Keratinocyte (primary cell): ENCODE measurements at regions not wholly inside any gene's neighbourhood (a gene's known extent, or its start where the extent isn't known, plus 50 kb on each side); places are given as distances from the start of the nearest gene placed in this dataset.

ENCODE experiments used
- DNase-seq: peaks from one replicate; pipeline ENCODE4 v3.0.0-alpha.2; 2011; ENCODE audit warnings: low read depth, missing footprints, low spot score
- FAIRE-seq: peaks from 2 replicates; lab custom pipeline; 2011; peaks lifted over from hg19 to GRCh38; lab: Jason Lieb, UNC
- H2AFZ ChIP-seq: 2 replicates; pipeline ENCODE4 v1.6.0; 2012; ENCODE audit warnings: low read length, control low read depth, inconsistent platforms; ENCODE audit not compliant: control insufficient read depth
- H3K27ac ChIP-seq: 2 replicates; pipeline ENCODE4 v1.5.1; 2011; ENCODE audit warnings: low read length; ENCODE audit not compliant: control insufficient read depth, insufficient read depth
- H3K27me3 ChIP-seq: 3 replicates; pipeline ENCODE4 v1.6.0; 2011; ENCODE audit warnings: low read length; ENCODE audit not compliant: control insufficient read depth, insufficient read depth; ENCODE audit errors: extremely low read depth
- H3K36me3 ChIP-seq, 2 experiments: 2 replicates in 1 of 2; 3 replicates in 1 of 2; pipeline ENCODE4 v1.5.1; 2011; ENCODE audit warnings: low read length in 2 of 2, mild to moderate bottlenecking in 1 of 2; ENCODE audit not compliant: control insufficient read depth in 2 of 2, insufficient read depth in 2 of 2; ENCODE audit errors: extremely low read depth in 1 of 2
- H3K4me1 ChIP-seq: 3 replicates; pipeline ENCODE4 v1.5.1; 2011; ENCODE audit warnings: low read length; ENCODE audit not compliant: control insufficient read depth, insufficient read depth; ENCODE audit errors: extremely low read depth
- H3K4me2 ChIP-seq: 3 replicates; pipeline ENCODE4 v1.6.0; 2011; ENCODE audit warnings: low read depth, low read length; ENCODE audit not compliant: control insufficient read depth, insufficient read depth; ENCODE audit errors: extremely low read depth
- H3K4me3 ChIP-seq, 3 experiments: fragments of 200-600 bp in 1 of 3; sonication (generic) in 1 of 3; 2 replicates in 2 of 3; 3 replicates in 1 of 3; pipeline ENCODE4 v1.5.1; 2011 to 2016; ENCODE audit warnings: low read length in 3 of 3, mild to moderate bottlenecking in 3 of 3, control low read depth in 2 of 3, inconsistent platforms in 1 of 3, low read depth in 1 of 3, mixed read lengths in 1 of 3, mixed run types in 1 of 3, moderate library complexity in 1 of 3; ENCODE audit not compliant: control insufficient read depth in 2 of 3, insufficient read depth in 2 of 3; ENCODE audit errors: extremely low read depth in 1 of 3
- H3K79me2 ChIP-seq: 2 replicates; pipeline ENCODE4 v1.6.0; 2012; ENCODE audit warnings: low read length; ENCODE audit not compliant: control insufficient read depth, insufficient read depth
- H3K9ac ChIP-seq: 3 replicates; pipeline ENCODE4 v1.6.0; 2011; ENCODE audit warnings: low read length; ENCODE audit not compliant: control insufficient read depth, insufficient read depth; ENCODE audit errors: extremely low read depth
- H3K9me1 ChIP-seq: 3 replicates; pipeline ENCODE4 v1.6.0; 2011; ENCODE audit warnings: low read length; ENCODE audit not compliant: control insufficient read depth, insufficient read depth; ENCODE audit errors: extremely low read depth
- H3K9me3 ChIP-seq: 2 replicates; pipeline ENCODE4 v1.5.1; 2012; ENCODE audit warnings: low read depth, low read length; ENCODE audit not compliant: control insufficient read depth
- H4K20me1 ChIP-seq: 3 replicates; pipeline ENCODE4 v1.6.0; 2011; ENCODE audit warnings: low read length; ENCODE audit not compliant: control insufficient read depth, insufficient read depth; ENCODE audit errors: extremely low read depth
- CTCF ChIP-seq, 3 experiments: IDR thresholded peaks in 1 of 3; conservative IDR thresholded peaks in 1 of 3; optimal IDR thresholded peaks in 1 of 3; 2 replicates in 2 of 3; 3 replicates in 1 of 3; pipeline versions ENCODE3 to v1.5.1; 2011; ENCODE audit warnings: low read length in 3 of 3, mild to moderate bottlenecking in 3 of 3, moderate library complexity in 2 of 3, control low read depth in 1 of 3, inconsistent platforms in 1 of 3; ENCODE audit not compliant: insufficient read depth in 2 of 3; ENCODE audit errors: extremely low read depth in 1 of 3
- EZH2 ChIP-seq: IDR thresholded peaks from one replicate; pipeline ENCODE4 v1.6.1; 2012; ENCODE audit warnings: inconsistent platforms, mild to moderate bottlenecking, low read length, moderate library complexity
- dilution Hi-C: fragments of 300-500 bp; cut with MboI; formaldehyde crosslinking; loops from one replicate; pipeline ENCODE4 v1.7.0; 2020; ENCODE audit warnings: low sequenced_read_pairs; ENCODE audit not compliant: extremely low pct_ligation_motif_present

GRCh38 chr15:37397266-37398022, 297.1 kb upstream of the MEIS2 start:
- no peaks in the 10 kb centered on the region for H3K27me3 ChIP-seq
- no peaks in the 10 kb centered on the region for H3K4me1 ChIP-seq
- no peaks in the 10 kb centered on the region for H3K79me2 ChIP-seq
- dilution Hi-C loops = no loop called here
- no peak overlapping the region for H2AFZ ChIP-seq
- no peaks in the 10 kb centered on the region for H3K9me1 ChIP-seq
- DNase-seq (no peak), FAIRE-seq (no peak)
- H3K36me3 ChIP-seq = no peaks in the 10 kb centered on the region
- H3K9ac ChIP-seq = no peak overlapping the region
- TF ChIP-seq CTCF (optimal IDR thresholded peaks at IDR 0.05 in 1 of 3, IDR thresholded peaks at IDR 0.05 in 1 of 3, conservative IDR thresholded peaks at IDR 0.05 in 1 of 3; ENCODE audit: extremely low read depth in 1 of 3, insufficient read depth in 2 of 3, low read length in 3 of 3) (no peak), EZH2 (no peak)
- no peaks in the 10 kb centered on the region for H4K20me1 ChIP-seq
- no peak overlapping the region for H3K4me3 ChIP-seq
- no peak overlapping the region for H3K4me2 ChIP-seq
- no peak overlapping the region for H3K27ac ChIP-seq
- H3K9me3 ChIP-seq = no peaks in the 10 kb centered on the region

DNA sequence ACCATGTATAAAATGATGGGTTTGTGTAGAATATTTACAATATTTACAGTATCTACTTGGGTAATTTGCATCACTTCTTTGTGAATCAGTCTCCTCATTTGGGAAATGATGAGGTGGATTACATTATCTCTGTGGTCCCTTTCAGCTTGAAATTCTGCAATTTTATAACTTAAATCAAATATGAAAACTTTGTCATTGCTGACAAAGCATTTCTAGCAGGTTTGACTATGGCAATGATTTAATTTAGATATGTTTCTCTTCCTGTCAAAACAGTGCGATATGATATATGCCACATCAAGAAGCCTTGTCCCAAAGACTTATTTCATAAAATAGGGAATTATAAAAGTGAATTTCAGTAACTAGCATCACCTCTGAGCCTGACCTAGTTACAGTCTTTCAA, 315.8 kb upstream of the MEIS2 start:
- dilution Hi-C loops = no loop called here

More for the DNA sequence above, 315.8 kb upstream of the MEIS2 start:
- H3K36me3 ChIP-seq = no peaks in the 10 kb centered on the region
- H3K4me2 ChIP-seq = no peak overlapping the region
- FAIRE-seq (no peak), DNase-seq (no peak)
- no peaks in the 10 kb centered on the region for H3K27me3 ChIP-seq
- H3K9ac ChIP-seq = no peak overlapping the region
- no peaks in the 10 kb centered on the region for H3K4me1 ChIP-seq
- H3K4me3 ChIP-seq = no peak overlapping the region
- no peaks in the 10 kb centered on the region for H3K9me1 ChIP-seq
- no peaks in the 10 kb centered on the region for H3K79me2 ChIP-seq
- H3K27ac ChIP-seq = no peak overlapping the region
- no peaks in the 10 kb centered on the region for H3K9me3 ChIP-seq
- no peak for TF ChIP-seq EZH2
- TF ChIP-seq CTCF (optimal IDR thresholded peaks at IDR 0.05 in 1 of 3, IDR thresholded peaks at IDR 0.05 in 1 of 3, conservative IDR thresholded peaks at IDR 0.05 in 1 of 3; ENCODE audit: extremely low read depth in 1 of 3, insufficient read depth in 2 of 3, low read length in 3 of 3) = no peak
- H2AFZ ChIP-seq = no peak overlapping the region
- no peaks in the 10 kb centered on the region for H4K20me1 ChIP-seq
